Stimulated activated CD4-positive, alpha-beta T cell treated with anti-CD3 and anti-CD28 coated beads, Interleukin-12 subunit alpha, Interleukin-12 subunit beta, amount 100 ng/mL, for 24 hours (primary cell): ENCODE measurements at regions not wholly inside any gene's neighbourhood (a gene's known extent, or its start where the extent isn't known, plus 50 kb on each side); places are given as distances from the start of the nearest gene placed in this dataset.
"Not testable (repeated sequence)": the region's sequence is repeated elsewhere in the genome, so short reads cannot be mapped to it uniquely, and the experiment has no call there.

ENCODE experiments used
- DNase-seq, 2 experiments: peaks; one replicate each; pipeline ENCODE4 v3.0.0-alpha.2; 2020; ENCODE audit warnings: low read depth in 2 of 2

- DNase-seq: no peak
Measured at GRCh38 chr21:31456201-31456600, 112.1 kb upstream of the TIAM1 start.

GRCh38 chr21:31455506-31455905, 111.4 kb upstream of the TIAM1 start:
- no peak for DNase-seq

- no peak for DNase-seq
Measured at GRCh38 chr21:31450980-31451379, 106.9 kb upstream of the TIAM1 start.

- DNase-seq: no peak
Measured at GRCh38 chr21:31449921-31450535, 106.0 kb upstream of the TIAM1 start.

GRCh38 chr21:31448496-31448895, 104.4 kb upstream of the TIAM1 start:
- no peak for DNase-seq

- no peak for DNase-seq
Measured at GRCh38 chr21:31447505-31447904, 103.4 kb upstream of the TIAM1 start.

- no peak for DNase-seq
Measured at GRCh38 chr21:31446226-31446855, 102.3 kb upstream of the TIAM1 start.

GRCh38 chr21:31445137-31445536, 101.1 kb upstream of the TIAM1 start:
- no peak for DNase-seq

GRCh38 chr21:31443736-31444521, 99.9 kb upstream of the TIAM1 start:
- DNase-seq: no peak

- no peak for DNase-seq
Measured at GRCh38 chr21:31442339-31442738, 98.3 kb upstream of the TIAM1 start.

GRCh38 chr21:31429506-31429905, 85.4 kb upstream of the TIAM1 start:
- no peak for DNase-seq

GRCh38 chr21:31426235-31426797, 82.3 kb upstream of the TIAM1 start:
- DNase-seq: no peak

- DNase-seq: no peak
Measured at GRCh38 chr21:31425138-31425537, 81.1 kb upstream of the TIAM1 start.

- no peak for DNase-seq
Measured at GRCh38 chr21:31424058-31424457, 80.0 kb upstream of the TIAM1 start.

GRCh38 chr21:31420988-31421387, 76.9 kb upstream of the TIAM1 start:
- no peak for DNase-seq

GRCh38 chr21:31420354-31420753, 76.3 kb upstream of the TIAM1 start:
- DNase-seq: no peak

GRCh38 chr21:31418377-31419001, 74.4 kb upstream of the TIAM1 start:
- no peak for DNase-seq

- DNase-seq: not testable (repeated sequence)
Measured at GRCh38 chr21:31417214-31417613, 73.2 kb upstream of the TIAM1 start.

GRCh38 chr21:31416465-31416864, 72.4 kb upstream of the TIAM1 start:
- no peak for DNase-seq

GRCh38 chr21:31414263-31415000, 70.4 kb upstream of the TIAM1 start:
- no peak for DNase-seq

GRCh38 chr21:31413698-31414097, 69.6 kb upstream of the TIAM1 start:
- no peak for DNase-seq
